ENCODE measurements at regions not wholly inside any gene's neighbourhood (a gene's known extent, or its start where the extent isn't known, plus 50 kb on each side); places are given as distances from the start of the nearest gene placed in this dataset.

GRCh38 chr2:16155766-16156165 is 215.4 kb downstream of the MYCN start:
- no peak for TF ChIP-seq NFRKB (IDR thresholded peaks at IDR 0.05)
- TF ChIP-seq FOXM1 (IDR thresholded peaks at IDR 0.05; ENCODE audit: borderline replicate concordance), result no peak
- TF ChIP-seq ZNF384 (IDR thresholded peaks at IDR 0.05), result no peak
- no peak for TF ChIP-seq FOXA1 (IDR thresholded peaks at IDR 0.05)
